ENCODE measurements at regions not wholly inside any gene's neighbourhood (a gene's known extent, or its start where the extent isn't known, plus 50 kb on each side); places are given as distances from the start of the nearest gene placed in this dataset.

DNA sequence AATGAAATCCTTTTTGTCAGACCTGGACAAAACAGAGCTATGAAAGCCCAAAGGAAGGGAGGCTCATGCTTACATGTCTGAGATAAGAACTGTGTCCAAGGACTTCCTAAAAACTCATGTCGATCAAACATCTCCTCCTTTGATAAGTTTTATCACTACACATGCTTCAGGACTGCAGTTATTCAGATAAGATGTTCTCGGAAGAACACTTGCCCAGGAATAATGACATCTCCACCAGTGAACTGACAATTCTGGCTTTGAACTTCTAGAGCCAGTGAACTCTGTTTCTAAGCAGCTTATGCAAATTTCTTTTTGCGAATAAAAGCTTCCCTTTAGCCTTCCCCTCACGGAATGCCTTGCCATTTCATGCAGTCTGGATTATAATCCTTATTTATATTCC is 561.6 kb downstream of the TBC1D4 start (continued):
- TF ChIP-seq RBM15 (IDR thresholded peaks at IDR 0.05; ENCODE audit: insufficient read depth, low read length) (no peak), LARP7 (IDR thresholded peaks at IDR 0.05) (no peak), TOE1 (IDR thresholded peaks at IDR 0.05; ENCODE audit: borderline replicate concordance) (no peak), TOE1 (CRISPR knock-in tag; IDR thresholded peaks at IDR 0.05; ENCODE audit: borderline replicate concordance, low read depth) (no peak), EWSR1 (IDR thresholded peaks at IDR 0.05; ENCODE audit: borderline replicate concordance, low read depth, partially characterized antibody) (no peak), GATAD2B (IDR thresholded peaks at IDR 0.05; ENCODE audit: borderline replicate concordance) (peak; percentile 83), MED1 (CRISPR knock-in tag; IDR thresholded peaks at IDR 0.05; ENCODE audit: borderline replicate concordance) (no peak), MECOM (CRISPR knock-in tag; IDR thresholded peaks at IDR 0.05) (peak; percentile 68; the same call in 1 of the 2 replicates), NCOA1 (IDR thresholded peaks at IDR 0.05; ENCODE audit: low read depth) (no peak), DNMT1 (IDR thresholded peaks at IDR 0.05) (no peak), FIP1L1 (IDR thresholded peaks at IDR 0.05; ENCODE audit: low read depth, low read length, poor library complexity, severe bottlenecking) (no peak), ZNF140 (CRISPR knock-in tag; IDR thresholded peaks at IDR 0.05) (no peak), CBX1 (IDR thresholded peaks at IDR 0.05; ENCODE audit: low read depth) (no peak), ZNF134 (CRISPR knock-in tag; conservative IDR thresholded peaks at IDR 0.05) (no peak), ZNF507 (tag; conservative IDR thresholded peaks at IDR 0.05) (no peak), RAD51 (IDR thresholded peaks at IDR 0.05; ENCODE audit: borderline replicate concordance, low read depth) (no peak), MEIS2 (IDR thresholded peaks at IDR 0.05; ENCODE audit: partially characterized antibody) (peak; percentile 45), CTBP1 (IDR thresholded peaks at IDR 0.05; ENCODE audit: borderline replicate concordance) (peak; percentile 56; the same call in 1 of the 2 replicates), BACH1 (tag; IDR thresholded peaks at IDR 0.05) (no peak), MAFG (tag; conservative IDR thresholded peaks at IDR 0.05) (no peak), BDP1 (IDR thresholded peaks at IDR 0.05; ENCODE audit: insufficient read depth, insufficient read length) (no peak), ZBTB7A (IDR thresholded peaks at IDR 0.05; ENCODE audit: borderline replicate concordance, control insufficient read depth, low read depth, low read length) (no peak), ILK (tag; IDR thresholded peaks at IDR 0.05; ENCODE audit: borderline replicate concordance, low read depth) (no peak), ADNP (tag; IDR thresholded peaks at IDR 0.05) (no peak), ZKSCAN3 (CRISPR knock-in tag; IDR thresholded peaks at IDR 0.05) (no peak), ZNF232 (CRISPR knock-in tag; IDR thresholded peaks at IDR 0.05) (no peak)
- TF ChIP-seq, protein P1, sequence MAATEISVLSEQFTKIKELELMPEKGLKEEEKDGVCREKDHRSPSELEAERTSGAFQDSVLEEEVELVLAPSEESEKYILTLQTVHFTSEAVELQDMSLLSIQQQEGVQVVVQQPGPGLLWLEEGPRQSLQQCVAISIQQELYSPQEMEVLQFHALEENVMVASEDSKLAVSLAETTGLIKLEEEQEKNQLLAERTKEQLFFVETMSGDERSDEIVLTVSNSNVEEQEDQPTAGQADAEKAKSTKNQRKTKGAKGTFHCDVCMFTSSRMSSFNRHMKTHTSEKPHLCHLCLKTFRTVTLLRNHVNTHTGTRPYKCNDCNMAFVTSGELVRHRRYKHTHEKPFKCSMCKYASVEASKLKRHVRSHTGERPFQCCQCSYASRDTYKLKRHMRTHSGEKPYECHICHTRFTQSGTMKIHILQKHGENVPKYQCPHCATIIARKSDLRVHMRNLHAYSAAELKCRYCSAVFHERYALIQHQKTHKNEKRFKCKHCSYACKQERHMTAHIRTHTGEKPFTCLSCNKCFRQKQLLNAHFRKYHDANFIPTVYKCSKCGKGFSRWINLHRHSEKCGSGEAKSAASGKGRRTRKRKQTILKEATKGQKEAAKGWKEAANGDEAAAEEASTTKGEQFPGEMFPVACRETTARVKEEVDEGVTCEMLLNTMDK (IDR thresholded peaks at IDR 0.05; ENCODE audit: borderline replicate concordance, insufficient read depth, low read depth, low read length, poor library complexity, severe bottlenecking) = no peak
- TF ChIP-seq, protein P2, sequence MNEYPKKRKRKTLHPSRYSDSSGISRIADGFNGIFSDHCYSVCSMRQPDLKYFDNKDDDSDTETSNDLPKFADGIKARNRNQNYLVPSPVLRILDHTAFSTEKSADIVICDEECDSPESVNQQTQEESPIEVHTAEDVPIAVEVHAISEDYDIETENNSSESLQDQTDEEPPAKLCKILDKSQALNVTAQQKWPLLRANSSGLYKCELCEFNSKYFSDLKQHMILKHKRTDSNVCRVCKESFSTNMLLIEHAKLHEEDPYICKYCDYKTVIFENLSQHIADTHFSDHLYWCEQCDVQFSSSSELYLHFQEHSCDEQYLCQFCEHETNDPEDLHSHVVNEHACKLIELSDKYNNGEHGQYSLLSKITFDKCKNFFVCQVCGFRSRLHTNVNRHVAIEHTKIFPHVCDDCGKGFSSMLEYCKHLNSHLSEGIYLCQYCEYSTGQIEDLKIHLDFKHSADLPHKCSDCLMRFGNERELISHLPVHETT (CRISPR knock-in tag; conservative IDR thresholded peaks at IDR 0.05 in 1 of 2, IDR thresholded peaks at IDR 0.05 in 1 of 2) = no peak
- TF ChIP-seq, protein P3, sequence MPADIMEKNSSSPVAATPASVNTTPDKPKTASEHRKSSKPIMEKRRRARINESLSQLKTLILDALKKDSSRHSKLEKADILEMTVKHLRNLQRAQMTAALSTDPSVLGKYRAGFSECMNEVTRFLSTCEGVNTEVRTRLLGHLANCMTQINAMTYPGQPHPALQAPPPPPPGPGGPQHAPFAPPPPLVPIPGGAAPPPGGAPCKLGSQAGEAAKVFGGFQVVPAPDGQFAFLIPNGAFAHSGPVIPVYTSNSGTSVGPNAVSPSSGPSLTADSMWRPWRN (IDR thresholded peaks at IDR 0.05; ENCODE audit: low read depth) = no peak

Data from K562 (cell line).